Body of pancreas (tissue), 4 donors: ENCODE measurements at regions not wholly inside any gene's neighbourhood (a gene's known extent, or its start where the extent isn't known, plus 50 kb on each side); places are given as distances from the start of the nearest gene placed in this dataset.

Source experiments
- CTCF ChIP-seq, 7 experiments: fragments of 450-650 bp in 4 of 7; fragments of 200-600 bp in 3 of 7; sonication (generic) in 3 of 7; IDR thresholded peaks; one replicate each; pipeline ENCODE4 v1.5.1; 2016 to 2019; ENCODE audit warnings: antibody characterized with exemption in 7 of 7
- POLR2A ChIP-seq, 3 donors: fragments of 450-650 bp; IDR thresholded peaks; one replicate each; pipeline ENCODE4 v1.6.1; 2016; ENCODE audit warnings: antibody characterized with exemption in 3 of 3, mild to moderate bottlenecking in 2 of 3

- no peak for TF ChIP-seq CTCF (IDR thresholded peaks at IDR 0.05)
- no peak for TF ChIP-seq POLR2A (IDR thresholded peaks at IDR 0.05)
Measured at GRCh38 chr16:17602678-17603077, 131.9 kb upstream of the XYLT1 start.
